Keratinocyte (primary cell): ENCODE measurements at regions not wholly inside any gene's neighbourhood (a gene's known extent, or its start where the extent isn't known, plus 50 kb on each side); places are given as distances from the start of the nearest gene placed in this dataset.
A peak's percentile ranks its signal among the peaks of the same experiment; 100 is the strongest.
"Not testable (repeated sequence)": the region's sequence is repeated elsewhere in the genome, so short reads cannot be mapped to it uniquely, and the experiment has no call there.

Source experiments
- DNase-seq: peaks from one replicate; pipeline ENCODE4 v3.0.0-alpha.2; 2011; ENCODE audit warnings: low read depth, missing footprints, low spot score
- FAIRE-seq: peaks from 2 replicates; lab custom pipeline; 2011; peaks lifted over from hg19 to GRCh38; lab: Jason Lieb, UNC
- H2AFZ ChIP-seq: 2 replicates; pipeline ENCODE4 v1.6.0; 2012; ENCODE audit warnings: low read length, control low read depth, inconsistent platforms; ENCODE audit not compliant: control insufficient read depth
- H3K27ac ChIP-seq: 2 replicates; pipeline ENCODE4 v1.5.1; 2011; ENCODE audit warnings: low read length; ENCODE audit not compliant: control insufficient read depth, insufficient read depth
- H3K27me3 ChIP-seq: 3 replicates; pipeline ENCODE4 v1.6.0; 2011; ENCODE audit warnings: low read length; ENCODE audit not compliant: control insufficient read depth, insufficient read depth; ENCODE audit errors: extremely low read depth
- H3K36me3 ChIP-seq, 2 experiments: 2 replicates in 1 of 2; 3 replicates in 1 of 2; pipeline ENCODE4 v1.5.1; 2011; ENCODE audit warnings: low read length in 2 of 2, mild to moderate bottlenecking in 1 of 2; ENCODE audit not compliant: control insufficient read depth in 2 of 2, insufficient read depth in 2 of 2; ENCODE audit errors: extremely low read depth in 1 of 2
- H3K4me1 ChIP-seq: 3 replicates; pipeline ENCODE4 v1.5.1; 2011; ENCODE audit warnings: low read length; ENCODE audit not compliant: control insufficient read depth, insufficient read depth; ENCODE audit errors: extremely low read depth
- H3K4me2 ChIP-seq: 3 replicates; pipeline ENCODE4 v1.6.0; 2011; ENCODE audit warnings: low read depth, low read length; ENCODE audit not compliant: control insufficient read depth, insufficient read depth; ENCODE audit errors: extremely low read depth
- H3K4me3 ChIP-seq, 3 experiments: fragments of 200-600 bp in 1 of 3; sonication (generic) in 1 of 3; 2 replicates in 2 of 3; 3 replicates in 1 of 3; pipeline ENCODE4 v1.5.1; 2011 to 2016; ENCODE audit warnings: low read length in 3 of 3, mild to moderate bottlenecking in 3 of 3, control low read depth in 2 of 3, inconsistent platforms in 1 of 3, low read depth in 1 of 3, mixed read lengths in 1 of 3, mixed run types in 1 of 3, moderate library complexity in 1 of 3; ENCODE audit not compliant: control insufficient read depth in 2 of 3, insufficient read depth in 2 of 3; ENCODE audit errors: extremely low read depth in 1 of 3
- H3K79me2 ChIP-seq: 2 replicates; pipeline ENCODE4 v1.6.0; 2012; ENCODE audit warnings: low read length; ENCODE audit not compliant: control insufficient read depth, insufficient read depth
- H3K9ac ChIP-seq: 3 replicates; pipeline ENCODE4 v1.6.0; 2011; ENCODE audit warnings: low read length; ENCODE audit not compliant: control insufficient read depth, insufficient read depth; ENCODE audit errors: extremely low read depth
- H3K9me1 ChIP-seq: 3 replicates; pipeline ENCODE4 v1.6.0; 2011; ENCODE audit warnings: low read length; ENCODE audit not compliant: control insufficient read depth, insufficient read depth; ENCODE audit errors: extremely low read depth
- H3K9me3 ChIP-seq: 2 replicates; pipeline ENCODE4 v1.5.1; 2012; ENCODE audit warnings: low read depth, low read length; ENCODE audit not compliant: control insufficient read depth
- H4K20me1 ChIP-seq: 3 replicates; pipeline ENCODE4 v1.6.0; 2011; ENCODE audit warnings: low read length; ENCODE audit not compliant: control insufficient read depth, insufficient read depth; ENCODE audit errors: extremely low read depth
- CTCF ChIP-seq, 3 experiments: IDR thresholded peaks in 1 of 3; conservative IDR thresholded peaks in 1 of 3; optimal IDR thresholded peaks in 1 of 3; 2 replicates in 2 of 3; 3 replicates in 1 of 3; pipeline versions ENCODE3 to v1.5.1; 2011; ENCODE audit warnings: low read length in 3 of 3, mild to moderate bottlenecking in 3 of 3, moderate library complexity in 2 of 3, control low read depth in 1 of 3, inconsistent platforms in 1 of 3; ENCODE audit not compliant: insufficient read depth in 2 of 3; ENCODE audit errors: extremely low read depth in 1 of 3
- EZH2 ChIP-seq: IDR thresholded peaks from one replicate; pipeline ENCODE4 v1.6.1; 2012; ENCODE audit warnings: inconsistent platforms, mild to moderate bottlenecking, low read length, moderate library complexity
- dilution Hi-C: fragments of 300-500 bp; cut with MboI; formaldehyde crosslinking; loops from one replicate; pipeline ENCODE4 v1.7.0; 2020; ENCODE audit warnings: low sequenced_read_pairs; ENCODE audit not compliant: extremely low pct_ligation_motif_present

GRCh38 chr15:81888748-81889484 lies 156.9 kb downstream of the MEX3B start:
- dilution Hi-C loops = no loop called here
- no peaks in the 10 kb centered on the region for H3K9me1 ChIP-seq
- H3K4me2 ChIP-seq = no peak overlapping the region
- H3K4me1 ChIP-seq = peaks cover 8% of the 10 kb centered on the region
- H3K36me3 ChIP-seq = no peaks in the 10 kb centered on the region
- no peak overlapping the region for H3K9ac ChIP-seq
- H3K4me3 ChIP-seq = no peak overlapping the region
- no peak for TF ChIP-seq EZH2
- no peak for TF ChIP-seq CTCF (optimal IDR thresholded peaks at IDR 0.05 in 1 of 3, IDR thresholded peaks at IDR 0.05 in 1 of 3, conservative IDR thresholded peaks at IDR 0.05 in 1 of 3; ENCODE audit: extremely low read depth in 1 of 3, insufficient read depth in 2 of 3, low read length in 3 of 3)
- no peaks in the 10 kb centered on the region for H3K79me2 ChIP-seq
- H4K20me1 ChIP-seq = no peaks in the 10 kb centered on the region
- H2AFZ ChIP-seq = no peak overlapping the region
- no peaks in the 10 kb centered on the region for H3K27me3 ChIP-seq
- no peak overlapping the region for H3K27ac ChIP-seq
- no peaks in the 10 kb centered on the region for H3K9me3 ChIP-seq
- DNase-seq (no peak), FAIRE-seq (no peak)

- no peaks in the 10 kb centered on the region for H3K9me1 ChIP-seq
- H3K4me3 ChIP-seq = no peak overlapping the region
- H3K36me3 ChIP-seq = no peaks in the 10 kb centered on the region
- DNase-seq (no peak), FAIRE-seq (peak; percentile 65)
- H3K27ac ChIP-seq = no peak overlapping the region
- no peak overlapping the region for H3K9ac ChIP-seq
- dilution Hi-C loops = no loop called here
- no peak overlapping the region for H2AFZ ChIP-seq
- H3K9me3 ChIP-seq = no peaks in the 10 kb centered on the region
- no peaks in the 10 kb centered on the region for H3K27me3 ChIP-seq
- no peak for TF ChIP-seq CTCF (optimal IDR thresholded peaks at IDR 0.05 in 1 of 3, IDR thresholded peaks at IDR 0.05 in 1 of 3, conservative IDR thresholded peaks at IDR 0.05 in 1 of 3; ENCODE audit: extremely low read depth in 1 of 3, insufficient read depth in 2 of 3, low read length in 3 of 3)
- no peak for TF ChIP-seq EZH2
- H3K4me2 ChIP-seq = peak overlapping the region; percentile 50
- no peaks in the 10 kb centered on the region for H4K20me1 ChIP-seq
- peaks cover 8% of the 10 kb centered on the region for H3K4me1 ChIP-seq
- no peaks in the 10 kb centered on the region for H3K79me2 ChIP-seq
Observed at GRCh38 chr15:81887912-81888311, 157.9 kb downstream of the MEX3B start.

- H3K9me3 ChIP-seq, H3K4me3 ChIP-seq, H3K9ac ChIP-seq, H3K9me1 ChIP-seq, FAIRE-seq, H3K4me2 ChIP-seq, H4K20me1 ChIP-seq, H3K4me1 ChIP-seq, dilution Hi-C loops, H3K27me3 ChIP-seq, DNase-seq, H3K79me2 ChIP-seq, H3K27ac ChIP-seq, H3K36me3 ChIP-seq, H2AFZ ChIP-seq: not testable (repeated sequence)
Observed at GRCh38 chr15:81887188-81887587, 158.6 kb downstream of the MEX3B start.
